Activated T-cell treated with anti-CD3 and anti-CD28 coated beads, Interleukin-2, amount 50 U/mL, for 48 hours (primary cell): ENCODE measurements at regions not wholly inside any gene's neighbourhood (a gene's known extent, or its start where the extent isn't known, plus 50 kb on each side); places are given as distances from the start of the nearest gene placed in this dataset.

Experiments used
- DNase-seq, 2 experiments: peaks; one replicate each; pipeline ENCODE4 v3.0.0-alpha.2; 2020

GRCh38 chr6:164911873-164912580 lies 397.4 kb downstream of the C6orf118 start:
- no peak for DNase-seq

DNA sequence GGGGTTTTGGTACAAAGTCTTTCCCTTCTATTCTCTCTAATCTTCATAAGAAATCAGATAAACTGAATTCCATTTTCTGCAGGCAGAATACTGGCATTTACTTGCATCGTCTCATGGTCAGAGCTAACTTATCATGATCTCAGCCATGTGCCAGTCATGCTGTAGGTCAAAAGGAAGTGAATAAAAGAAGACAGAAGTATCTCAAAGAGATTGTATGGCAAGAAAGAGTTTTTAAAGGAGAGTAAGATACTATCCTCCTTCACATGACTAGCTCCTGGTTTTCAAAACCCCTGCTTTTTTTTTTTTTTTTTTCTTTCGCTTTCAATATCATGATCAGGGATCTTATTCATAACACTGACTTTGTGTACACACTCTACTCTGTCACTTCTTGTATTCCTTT lies 398.3 kb downstream of the C6orf118 start:
- DNase-seq, result no peak

DNA sequence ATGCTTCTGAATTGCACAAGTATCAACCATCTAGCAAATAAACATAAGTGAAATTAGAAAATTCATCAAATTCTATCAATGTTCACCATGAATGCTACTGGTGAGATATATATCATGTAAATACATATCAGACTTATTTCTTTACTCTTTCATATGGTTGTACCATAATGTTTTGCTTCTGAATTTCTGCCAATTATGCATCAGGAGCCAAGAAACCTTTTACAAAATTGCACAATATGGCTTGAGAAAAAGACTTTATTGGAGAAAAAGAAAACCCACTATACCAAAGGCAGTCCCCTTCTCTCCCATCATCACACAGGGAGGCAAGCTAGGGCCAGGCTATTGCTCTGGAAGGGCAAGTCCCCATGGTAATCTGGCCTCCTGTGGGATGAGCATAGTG lies 402.6 kb downstream of the C6orf118 start:
- no peak for DNase-seq

GRCh38 chr6:164905311-164905710 lies 404.1 kb downstream of the C6orf118 start:
- no peak for DNase-seq

DNA sequence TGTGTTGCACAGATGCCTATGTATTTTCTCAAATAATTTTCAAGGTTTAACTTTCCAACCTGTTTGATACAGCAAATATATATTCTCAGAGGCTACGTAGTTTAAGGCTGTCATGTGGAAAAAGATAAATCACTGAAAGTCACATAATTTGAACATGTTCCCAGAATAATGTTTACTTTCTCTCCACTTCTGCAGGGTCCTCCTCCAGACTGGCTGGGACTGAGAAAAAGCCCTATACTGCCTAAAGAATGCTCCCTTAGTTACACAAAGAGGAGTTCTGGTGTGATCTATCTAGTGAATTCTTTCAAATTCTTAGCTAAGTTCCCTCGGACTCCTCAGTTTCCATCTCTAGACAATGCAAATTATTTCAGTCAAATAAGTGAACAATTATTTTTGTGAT lies 411.0 kb downstream of the C6orf118 start:
- no peak for DNase-seq

- DNase-seq, result no peak
Measured at GRCh38 chr6:164897523-164898235, 411.7 kb downstream of the C6orf118 start.

GRCh38 chr6:164889980-164890379 lies 419.4 kb downstream of the C6orf118 start:
- no peak for DNase-seq

- DNase-seq, result no peak
Measured at GRCh38 chr6:164887660-164888059, 421.7 kb downstream of the C6orf118 start.

DNA sequence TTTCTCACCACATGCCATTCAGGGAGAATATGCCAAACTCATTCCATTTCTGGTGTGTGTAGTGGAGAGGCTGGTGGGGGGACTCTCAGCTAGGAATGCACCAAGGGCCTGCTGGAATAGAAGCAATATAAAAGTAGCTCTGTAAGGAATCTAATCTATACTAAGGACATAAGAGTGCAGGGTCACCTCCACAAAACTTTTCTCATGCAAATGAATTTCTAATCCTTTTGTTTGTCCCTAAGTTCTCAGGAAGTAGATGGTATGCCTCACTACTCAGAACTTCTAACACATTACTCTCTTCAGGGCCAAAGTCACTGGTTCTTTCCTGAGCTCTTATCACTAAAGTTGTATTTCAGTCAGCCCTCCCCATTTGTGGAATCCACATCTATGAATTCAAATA lies 427.2 kb downstream of the C6orf118 start:
- no peak for DNase-seq

GRCh38 chr6:164871783-164872182 lies 437.6 kb downstream of the C6orf118 start:
- DNase-seq, result no peak

GRCh38 chr6:164870164-164870563 lies 439.2 kb downstream of the C6orf118 start:
- no peak for DNase-seq

DNA sequence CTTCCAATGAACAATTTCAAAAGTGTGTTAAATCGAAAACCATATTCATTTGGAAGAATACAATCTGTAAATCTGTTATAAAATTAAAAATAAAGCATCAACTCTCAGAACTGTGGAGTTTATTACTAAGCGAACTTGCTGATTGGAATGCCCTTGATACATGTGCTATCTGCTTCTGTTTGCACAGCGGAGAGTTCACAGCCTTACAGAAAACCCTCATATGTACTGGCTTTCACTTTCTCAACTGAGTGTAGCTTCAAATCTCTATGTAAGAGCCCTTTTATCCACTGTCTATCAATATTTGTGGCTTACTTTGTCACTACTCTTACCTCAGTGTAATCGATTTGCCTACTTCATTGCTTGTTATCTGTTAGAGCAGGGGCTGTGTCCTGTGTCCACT lies 447.4 kb downstream of the C6orf118 start:
- no peak for DNase-seq

GRCh38 chr6:164859816-164860215 lies 449.6 kb downstream of the C6orf118 start:
- no peak for DNase-seq

DNA sequence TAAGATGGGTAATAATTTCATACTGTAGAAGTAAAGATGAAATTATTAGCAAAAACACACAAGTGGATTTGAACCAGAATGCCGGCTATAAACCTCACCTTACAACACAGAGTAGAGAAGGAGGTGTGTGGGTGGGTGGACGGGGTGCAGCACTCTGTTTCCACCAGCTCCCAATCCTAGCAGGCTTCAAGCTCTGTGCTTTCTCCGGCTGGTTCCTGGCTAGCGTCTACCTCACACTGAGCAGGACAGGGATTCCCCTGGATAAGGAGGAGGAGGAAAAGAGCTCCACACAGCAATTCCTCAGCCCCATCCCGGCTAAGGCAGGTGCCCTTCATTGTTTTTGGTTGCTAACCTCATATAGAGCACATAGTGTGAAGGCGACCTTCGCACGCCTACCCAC lies 453.3 kb downstream of the C6orf118 start:
- DNase-seq, result no peak

DNA sequence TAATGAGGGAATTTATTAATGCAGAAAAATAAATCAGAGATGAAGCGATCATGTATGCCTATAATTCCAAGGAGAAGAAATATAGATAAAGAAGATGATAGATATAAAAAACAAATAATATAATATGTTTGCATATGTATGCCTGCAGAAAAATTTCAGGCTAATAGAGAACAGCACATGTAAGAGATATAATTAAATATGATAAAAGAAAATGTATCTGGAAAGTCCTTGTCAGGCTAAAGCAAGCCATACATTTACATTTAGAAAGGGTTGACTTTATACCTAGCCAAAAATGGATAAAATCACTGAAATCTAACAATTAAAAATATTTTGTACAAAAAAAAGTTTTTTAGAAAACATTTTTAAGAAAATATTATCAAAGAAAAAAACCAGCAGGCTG lies 454.1 kb downstream of the C6orf118 start:
- no peak for DNase-seq

GRCh38 chr6:164854526-164854925 lies 454.9 kb downstream of the C6orf118 start:
- DNase-seq, result no peak

- no peak for DNase-seq
Measured at GRCh38 chr6:164845773-164846172, 463.6 kb downstream of the C6orf118 start.

DNA sequence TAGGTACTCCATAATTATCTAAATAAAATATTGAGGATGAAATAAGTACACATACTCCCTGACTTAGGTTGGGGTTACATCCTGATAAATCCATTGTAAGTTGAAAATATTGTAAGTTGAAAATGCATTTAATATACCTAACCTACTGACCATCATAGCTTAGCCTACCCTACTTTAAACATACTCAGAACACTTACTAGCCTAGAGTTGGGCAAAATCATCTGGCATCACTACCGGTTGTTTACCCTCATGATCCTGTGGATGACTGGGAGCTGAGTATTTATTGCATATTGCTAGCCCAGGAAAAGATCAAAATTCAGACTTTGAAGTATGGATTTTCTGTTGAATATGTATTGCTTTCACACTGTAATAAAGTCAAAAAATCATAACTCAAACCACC lies 467.3 kb downstream of the C6orf118 start:
- DNase-seq, result no peak

DNA sequence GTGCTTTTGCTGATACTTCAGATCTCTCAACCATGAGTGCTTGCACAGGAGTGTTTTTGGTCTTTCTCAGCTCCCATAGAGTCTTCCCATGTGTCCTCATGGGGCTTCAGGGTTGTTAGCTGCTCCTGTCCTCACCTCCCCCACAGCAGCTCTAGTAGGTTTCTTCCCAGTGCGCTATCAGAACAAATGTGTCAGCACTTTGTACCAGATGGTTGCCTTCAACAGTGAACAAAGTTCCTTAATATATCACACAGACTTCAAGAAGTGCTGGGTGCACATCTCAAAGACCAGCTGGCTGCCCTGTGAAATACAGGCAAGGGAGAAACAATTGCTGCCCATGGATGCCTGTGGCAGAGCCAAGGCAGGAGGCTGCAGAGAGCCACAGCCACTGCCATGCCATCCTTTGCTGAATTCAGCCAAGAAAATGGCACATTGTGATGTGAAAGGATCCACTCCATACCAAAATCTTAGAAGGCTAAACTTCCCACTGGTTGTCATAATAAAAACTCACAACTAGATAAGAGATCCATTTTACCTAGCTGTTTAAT lies 471.3 kb downstream of the C6orf118 start:
- DNase-seq, result no peak

GRCh38 chr6:164836486-164836885 lies 472.9 kb downstream of the C6orf118 start:
- no peak for DNase-seq

DNA sequence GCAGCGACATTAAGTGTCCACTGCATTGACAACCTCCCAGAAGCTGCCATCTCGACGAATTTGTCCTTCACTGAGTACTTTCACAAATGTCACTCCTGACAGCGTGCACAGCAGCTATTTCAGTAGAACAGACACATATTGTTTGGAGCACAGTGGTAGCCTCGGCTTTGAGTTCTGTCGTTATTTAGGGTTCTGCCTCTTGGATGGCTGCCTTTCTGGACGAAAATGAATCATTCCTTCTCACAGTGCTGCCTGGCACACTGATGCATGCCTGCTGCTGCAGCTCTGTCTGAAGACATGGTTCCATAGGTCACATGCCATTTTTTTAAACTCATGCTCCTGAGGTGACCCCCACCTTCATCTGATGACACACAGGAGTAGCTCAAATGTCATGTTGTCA lies 477.0 kb downstream of the C6orf118 start:
- no peak for DNase-seq

- no peak for DNase-seq
Measured at GRCh38 chr6:164827537-164827936, 481.9 kb downstream of the C6orf118 start.

DNA sequence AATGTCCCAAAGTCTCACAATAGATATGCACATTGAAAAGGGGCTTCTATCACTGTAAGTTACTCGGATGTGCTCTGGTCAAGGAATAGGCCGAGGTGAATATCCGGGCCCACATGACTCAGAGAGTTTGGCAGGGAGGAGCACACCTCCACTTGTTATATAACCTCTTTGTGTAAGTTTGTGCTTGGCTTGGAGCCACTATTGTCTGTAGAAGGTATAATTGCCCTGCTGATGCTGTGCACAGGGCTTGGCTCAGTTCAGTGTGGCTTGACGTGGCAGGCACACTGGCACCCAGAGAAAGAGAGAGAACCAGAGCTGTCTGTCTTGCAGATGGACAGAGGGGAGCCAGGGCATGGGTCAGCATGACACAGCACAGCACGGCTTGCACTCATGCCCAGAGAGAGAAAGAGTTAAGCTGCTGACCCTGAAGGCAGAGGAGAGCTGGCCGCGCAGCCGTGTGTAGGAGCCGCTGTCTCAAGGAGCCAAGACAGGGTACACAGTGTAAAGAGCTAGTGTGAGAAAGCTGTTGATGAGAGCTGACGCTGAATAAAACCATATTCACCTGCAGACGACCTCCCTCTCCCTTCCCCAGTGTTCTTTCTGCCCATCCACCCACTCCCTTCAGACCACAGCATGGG lies 482.5 kb downstream of the C6orf118 start:
- DNase-seq, result no peak

- DNase-seq, result no peak
Measured at GRCh38 chr6:164825386-164825785, 484.0 kb downstream of the C6orf118 start.
